GM21786 (cell line): ENCODE measurements at regions not wholly inside any gene's neighbourhood (a gene's known extent, or its start where the extent isn't known, plus 50 kb on each side); places are given as distances from the start of the nearest gene placed in this dataset.

Experiments
- ATAC-seq: cut with Tn5 transposase; IDR thresholded peaks from one replicate; pipeline ENCODE4 v1.9.1; 2021; ENCODE audit not compliant: unreplicated experiment

DNA sequence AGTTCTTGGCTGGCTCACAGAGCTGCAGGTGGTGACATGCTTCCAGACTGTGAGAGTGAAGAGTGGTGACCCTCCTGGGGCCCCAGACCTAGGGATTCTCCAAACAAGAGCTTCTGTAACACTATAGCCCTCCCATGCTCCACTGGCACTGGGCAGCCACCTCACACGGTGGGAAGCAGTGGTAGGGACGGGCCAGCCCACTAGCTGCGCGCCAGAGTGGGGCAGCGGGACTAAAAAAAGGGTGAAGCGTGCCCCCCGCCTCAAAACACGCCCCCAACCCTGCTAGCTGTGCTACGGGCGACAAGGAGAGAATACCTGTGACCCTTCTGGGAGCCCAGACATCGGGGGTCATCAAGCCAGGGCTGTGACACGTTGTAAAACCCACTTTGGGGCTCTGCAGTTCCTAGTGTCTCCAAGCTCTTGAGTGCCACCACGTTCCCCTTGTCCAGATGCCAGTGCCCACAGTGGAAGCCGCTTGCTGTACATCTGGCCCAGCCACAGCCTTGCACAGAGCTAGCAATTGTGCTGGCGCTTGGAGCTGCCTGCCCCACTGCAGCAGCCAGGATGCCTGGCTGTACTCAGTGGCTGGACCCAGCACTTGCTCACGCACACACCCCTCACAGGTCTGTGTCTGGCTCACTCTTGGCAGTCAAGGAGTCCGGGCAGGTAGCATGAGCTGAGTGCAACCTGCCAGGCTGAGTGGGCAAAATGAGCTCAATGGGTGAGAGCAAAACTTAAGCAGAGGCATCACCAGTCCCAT, 100.0 kb downstream of the DCAF12L2 start:
- ATAC-seq = no peak
